ACC112 (cell line): ENCODE measurements at regions not wholly inside any gene's neighbourhood (a gene's known extent, or its start where the extent isn't known, plus 50 kb on each side); places are given as distances from the start of the nearest gene placed in this dataset.
"Not testable (repeated sequence)": the region's sequence is repeated elsewhere in the genome, so short reads cannot be mapped to it uniquely, and the experiment has no call there.

ENCODE experiments used
- H2AFZ ChIP-seq: fragments of 200-600 bp; sonication (generic); one replicate; pipeline ENCODE4 v1.6.0; 2017; ENCODE audit warnings: antibody characterized with exemption, low read length; ENCODE audit not compliant: unreplicated experiment
- H3K27ac ChIP-seq: fragments of 200-600 bp; sonication (generic); 2 replicates; pipeline ENCODE4 v1.5.1; 2014; ENCODE audit warnings: low read depth, mild to moderate bottlenecking, antibody characterized with exemption, low read length, moderate library complexity
- H3K27me3 ChIP-seq: fragments of 200-600 bp; sonication (generic); 2 replicates; pipeline ENCODE4 v1.6.1; 2014; ENCODE audit warnings: mild to moderate bottlenecking, antibody characterized with exemption, low read length, moderate library complexity, mixed read lengths; ENCODE audit not compliant: insufficient read depth
- H3K36me3 ChIP-seq: fragments of 200-600 bp; sonication (generic); 2 replicates; pipeline ENCODE4 v1.6.1; 2016; ENCODE audit warnings: mild to moderate bottlenecking, antibody characterized with exemption, low read length, moderate library complexity, mixed read lengths; ENCODE audit not compliant: insufficient read depth
- H3K4me1 ChIP-seq: fragments of 200-600 bp; sonication (generic); one replicate; pipeline ENCODE4 v1.6.1; 2016; ENCODE audit warnings: low read length, mixed read lengths; ENCODE audit not compliant: insufficient read depth, unreplicated experiment, control insufficient read depth
- H3K4me3 ChIP-seq: fragments of 200-600 bp; sonication (generic); 2 replicates; pipeline ENCODE4 v1.5.1; 2014; ENCODE audit warnings: mild to moderate bottlenecking, low read depth, low read length
- H3K79me2 ChIP-seq: fragments of 200-600 bp; sonication (generic); one replicate; pipeline ENCODE4 v1.6.0; 2016; ENCODE audit warnings: low read length; ENCODE audit not compliant: control insufficient read depth, unreplicated experiment, insufficient read depth

- H3K27me3 ChIP-seq: no peaks in the 10 kb centered on the region
- H3K4me3 ChIP-seq: no peak overlapping the region
- no peaks in the 10 kb centered on the region for H3K79me2 ChIP-seq
- H2AFZ ChIP-seq: no peak overlapping the region
- H3K4me1 ChIP-seq: no peaks in the 10 kb centered on the region
- H3K36me3 ChIP-seq: no peaks in the 10 kb centered on the region
- H3K27ac ChIP-seq: no peak overlapping the region
Observed at GRCh38 chr14:105853907-105854599, 327.7 kb downstream of the TMEM121 start.

- no peaks in the 10 kb centered on the region for H3K4me1 ChIP-seq
- H3K27me3 ChIP-seq: no peaks in the 10 kb centered on the region
- H3K27ac ChIP-seq: no peak overlapping the region
- no peak overlapping the region for H3K4me3 ChIP-seq
- no peak overlapping the region for H2AFZ ChIP-seq
- no peaks in the 10 kb centered on the region for H3K36me3 ChIP-seq
- H3K79me2 ChIP-seq: no peaks in the 10 kb centered on the region
Observed at GRCh38 chr14:105854600-105855245, 328.3 kb downstream of the TMEM121 start.

DNA sequence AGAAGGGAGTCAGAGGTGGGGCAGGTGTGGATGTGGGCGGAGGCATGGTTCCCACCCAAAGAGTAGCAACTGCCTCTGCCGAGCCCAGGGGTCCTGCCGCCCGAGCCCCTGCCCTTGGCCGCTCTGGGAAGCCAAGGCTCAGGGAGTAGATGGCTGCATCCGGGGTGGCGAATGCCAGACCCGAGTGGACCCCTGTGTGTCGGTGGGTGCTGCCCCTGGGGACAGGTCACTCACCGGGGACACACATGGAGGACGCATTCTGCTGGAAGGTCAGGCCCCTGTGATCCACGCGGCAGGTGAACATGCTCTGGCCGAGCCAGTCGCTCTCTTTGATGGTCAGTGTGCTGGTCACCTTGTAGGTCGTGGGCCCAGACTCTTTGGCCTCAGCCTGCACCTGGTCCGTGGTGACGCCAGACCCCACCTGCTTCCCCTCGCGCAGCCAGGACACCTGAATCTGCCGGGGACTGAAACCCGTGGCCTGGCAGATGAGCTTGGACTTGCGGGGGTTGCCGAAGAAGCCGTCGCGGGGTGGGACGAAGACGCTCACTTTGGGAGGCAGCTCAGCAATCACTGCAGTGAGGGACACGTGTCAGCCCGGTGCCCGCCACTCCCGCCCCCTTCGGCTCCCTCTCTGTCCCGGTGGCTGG is 329.0 kb downstream of the TMEM121 start:
- Histone ChIP-seq H3K4me3 (no peak overlapping the region), H2AFZ (no peak overlapping the region), H3K79me2 (no peaks in the 10 kb centered on the region), H3K36me3 (no peaks in the 10 kb centered on the region), H3K4me1 (no peaks in the 10 kb centered on the region), H3K27me3 (no peaks in the 10 kb centered on the region), H3K27ac (no peak overlapping the region)

DNA sequence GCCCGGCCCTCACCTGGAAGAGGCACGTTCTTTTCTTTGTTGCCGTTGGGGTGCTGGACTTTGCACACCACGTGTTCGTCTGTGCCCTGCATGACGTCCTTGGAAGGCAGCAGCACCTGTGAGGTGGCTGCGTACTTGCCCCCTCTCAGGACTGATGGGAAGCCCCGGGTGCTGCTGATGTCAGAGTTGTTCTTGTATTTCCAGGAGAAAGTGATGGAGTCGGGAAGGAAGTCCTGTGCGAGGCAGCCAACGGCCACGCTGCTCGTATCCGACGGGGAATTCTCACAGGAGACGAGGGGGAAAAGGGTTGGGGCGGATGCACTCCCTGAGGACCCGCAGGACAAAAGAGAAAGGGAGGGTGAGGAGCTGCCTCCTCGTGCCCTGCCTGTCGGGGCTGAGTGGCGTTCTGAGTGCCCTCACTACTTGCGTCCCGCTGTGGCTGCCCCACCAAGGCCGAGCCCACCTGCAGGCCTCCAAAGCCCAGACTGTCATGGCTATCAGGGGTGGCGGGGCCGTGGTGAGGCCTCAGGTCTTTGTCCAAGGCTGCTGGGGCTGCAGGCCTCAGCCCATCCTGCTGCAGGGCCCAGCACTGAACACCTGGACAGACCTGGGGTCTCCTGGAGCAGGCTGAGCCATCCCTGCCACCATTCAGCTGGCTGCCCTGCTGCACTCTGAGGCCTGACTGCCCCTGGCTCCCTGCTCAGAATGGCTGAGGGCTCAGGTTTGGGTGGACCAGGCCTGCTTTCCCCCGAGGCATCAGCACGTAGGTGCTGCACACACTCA is 329.7 kb downstream of the TMEM121 start:
- no peaks in the 10 kb centered on the region for H3K79me2 ChIP-seq
- no peak overlapping the region for H3K27ac ChIP-seq
- H2AFZ ChIP-seq: no peak overlapping the region
- H3K27me3 ChIP-seq: no peaks in the 10 kb centered on the region
- no peak overlapping the region for H3K4me3 ChIP-seq
- H3K36me3 ChIP-seq: no peaks in the 10 kb centered on the region
- H3K4me1 ChIP-seq: no peaks in the 10 kb centered on the region

- Histone ChIP-seq H3K4me1 (no peaks in the 10 kb centered on the region), H2AFZ (no peak overlapping the region), H3K27me3 (no peaks in the 10 kb centered on the region), H3K36me3 (no peaks in the 10 kb centered on the region), H3K79me2 (no peaks in the 10 kb centered on the region), H3K4me3 (no peak overlapping the region), H3K27ac (no peak overlapping the region)
Observed at GRCh38 chr14:105856676-105857219, 330.4 kb downstream of the TMEM121 start.

DNA sequence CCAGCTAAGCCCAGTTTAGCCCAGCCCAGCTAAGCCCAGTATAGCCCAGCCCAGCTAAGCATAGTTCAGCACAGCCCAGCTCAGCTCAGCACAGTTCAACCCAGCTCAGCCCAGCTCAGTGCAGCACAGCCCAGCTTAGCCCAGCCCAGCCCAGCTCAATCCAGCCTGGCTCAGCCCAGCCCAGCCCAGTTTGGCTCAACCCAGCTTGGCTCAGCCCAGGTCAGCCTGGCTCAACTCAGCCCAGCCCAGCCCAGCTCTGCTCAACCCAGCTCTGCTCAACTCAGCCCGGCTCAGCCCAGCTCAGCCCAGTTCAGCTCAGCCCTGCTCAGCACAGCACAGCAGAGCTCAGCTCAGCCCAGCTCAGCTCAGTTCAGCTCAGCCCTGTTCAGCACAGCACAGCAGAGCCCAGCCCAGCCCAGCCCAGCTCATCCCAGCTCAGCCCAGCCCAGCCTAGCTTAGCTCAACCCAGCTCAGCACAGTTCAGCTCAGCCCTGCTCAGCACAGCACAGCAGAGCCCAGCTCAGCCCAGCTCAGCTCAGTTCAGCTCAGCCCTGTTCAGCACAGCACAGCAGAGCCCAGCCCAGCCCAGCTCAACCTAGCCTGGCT is 330.9 kb downstream of the TMEM121 start:
- H3K4me3 ChIP-seq: no peak overlapping the region
- no peak overlapping the region for H3K27ac ChIP-seq
- H2AFZ ChIP-seq: no peak overlapping the region
- no peaks in the 10 kb centered on the region for H3K79me2 ChIP-seq
- H3K4me1 ChIP-seq: no peaks in the 10 kb centered on the region
- no peaks in the 10 kb centered on the region for H3K36me3 ChIP-seq
- no peaks in the 10 kb centered on the region for H3K27me3 ChIP-seq

DNA sequence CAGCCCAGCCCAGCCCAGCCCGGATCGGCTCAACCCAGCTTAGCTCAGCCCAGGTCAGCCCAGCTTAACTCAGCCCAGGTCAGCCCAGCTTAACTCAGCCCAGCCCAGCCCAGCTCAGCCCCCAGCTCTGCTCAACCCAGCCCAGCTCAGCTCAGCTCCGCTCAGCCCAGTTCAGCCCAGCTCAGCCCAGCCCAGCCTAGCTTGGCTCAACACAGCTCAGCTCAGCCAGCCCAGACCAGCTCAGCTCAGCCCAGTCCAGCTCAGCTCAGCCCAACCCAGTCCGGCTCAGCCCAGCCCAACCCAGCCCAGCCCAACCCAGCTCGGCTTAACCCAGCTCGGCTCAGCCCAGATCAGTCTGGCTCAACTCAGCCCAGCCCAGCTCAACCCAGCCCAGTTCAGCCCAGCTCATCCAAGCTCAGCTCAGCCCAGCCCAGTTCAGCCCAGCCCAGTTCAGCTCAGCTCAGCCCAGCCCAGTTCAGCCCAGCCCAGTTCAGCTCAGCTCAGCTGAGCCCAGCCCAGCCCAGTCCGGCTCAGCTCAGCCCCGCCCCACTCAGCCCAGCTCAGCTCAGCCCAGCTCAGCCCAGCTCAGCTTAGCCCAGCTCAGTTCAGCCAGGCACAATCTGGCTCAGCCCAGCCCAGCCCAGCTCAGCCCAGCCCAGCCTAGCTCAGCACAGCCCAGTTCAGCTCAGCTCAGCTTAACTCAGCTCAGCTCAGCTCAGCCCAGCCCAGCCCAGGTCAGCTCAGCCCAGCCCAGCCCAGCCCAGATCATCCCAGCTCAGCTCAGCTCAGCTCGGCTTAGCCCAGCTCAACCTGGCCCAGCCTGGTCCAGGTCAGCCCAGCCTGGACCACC is 331.7 kb downstream of the TMEM121 start:
- H3K27ac ChIP-seq: no peak overlapping the region
- H3K36me3 ChIP-seq: no peaks in the 10 kb centered on the region
- no peaks in the 10 kb centered on the region for H3K79me2 ChIP-seq
- no peaks in the 10 kb centered on the region for H3K4me1 ChIP-seq
- no peak overlapping the region for H3K4me3 ChIP-seq
- no peaks in the 10 kb centered on the region for H3K27me3 ChIP-seq
- H2AFZ ChIP-seq: no peak overlapping the region

- H3K4me3 ChIP-seq: no peak overlapping the region
- no peak overlapping the region for H2AFZ ChIP-seq
- no peak overlapping the region for H3K27ac ChIP-seq
- H3K79me2 ChIP-seq: no peaks in the 10 kb centered on the region
- no peaks in the 10 kb centered on the region for H3K27me3 ChIP-seq
- H3K4me1 ChIP-seq: no peaks in the 10 kb centered on the region
- H3K36me3 ChIP-seq: no peaks in the 10 kb centered on the region
Observed at GRCh38 chr14:105858676-105859025, 332.3 kb downstream of the TMEM121 start.

DNA sequence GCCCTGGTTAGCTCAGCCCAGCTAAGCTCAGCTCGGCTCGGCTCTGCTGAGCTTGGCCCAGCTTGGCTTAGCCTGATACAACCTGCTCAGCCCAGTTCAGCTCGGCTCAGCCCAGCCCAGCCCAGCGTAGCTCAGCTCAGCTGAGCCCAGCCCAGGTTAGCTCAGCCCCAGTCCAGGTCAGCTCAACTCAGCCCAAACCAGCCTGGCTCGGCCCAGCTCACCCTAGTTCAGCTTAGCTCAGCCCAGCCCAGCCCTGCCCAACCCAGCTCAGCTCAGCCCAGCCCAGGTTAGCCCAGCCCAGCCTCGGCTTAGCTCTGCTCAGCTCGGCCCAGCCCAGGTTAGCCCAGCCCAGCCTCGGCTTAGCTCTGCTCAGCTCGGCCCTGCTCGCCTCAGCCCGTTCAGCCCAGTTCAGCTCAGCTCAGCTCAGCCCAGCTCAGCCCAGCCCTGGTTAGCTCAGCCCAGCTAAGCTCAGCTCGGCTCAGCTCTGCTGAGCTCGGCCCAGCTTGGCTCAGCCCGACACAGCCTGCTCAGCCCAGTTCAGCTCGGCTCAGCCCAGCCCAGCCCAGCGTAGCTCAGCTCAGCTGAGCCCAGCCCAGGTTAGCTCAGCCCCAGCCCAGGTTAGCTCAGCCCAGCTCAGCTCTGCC is 332.8 kb downstream of the TMEM121 start:
- H3K4me3 ChIP-seq, H2AFZ ChIP-seq, H3K27ac ChIP-seq, H3K4me1 ChIP-seq, H3K27me3 ChIP-seq, H3K36me3 ChIP-seq, H3K79me2 ChIP-seq: not testable (repeated sequence)
